Mononuclear cell (primary cell): ENCODE measurements at regions not wholly inside any gene's neighbourhood (a gene's known extent, or its start where the extent isn't known, plus 50 kb on each side); places are given as distances from the start of the nearest gene placed in this dataset.

Source experiments
- H3K27me3 ChIP-seq: 2 replicates; pipeline ENCODE4 v1.6.0; 2011; ENCODE audit warnings: low read length, control low read depth; ENCODE audit not compliant: insufficient read depth
- H3K4me1 ChIP-seq: 2 replicates; pipeline ENCODE4 v1.5.1; 2011; ENCODE audit warnings: mild to moderate bottlenecking, low read length, control low read depth; ENCODE audit not compliant: insufficient read depth
- H3K4me3 ChIP-seq: 2 replicates; pipeline ENCODE4 v1.5.1; 2011; ENCODE audit warnings: mild to moderate bottlenecking, low read length, moderate library complexity
- H3K9me3 ChIP-seq: 2 replicates; pipeline ENCODE4 v1.5.1; 2011; ENCODE audit warnings: low read depth, mild to moderate bottlenecking, control low read depth, low read length

GRCh38 chr9:99349870-99350269, 127.8 kb downstream of the SEC61B start:
- Histone ChIP-seq H3K4me1 (no peaks in the 10 kb centered on the region), H3K9me3 (no peaks in the 10 kb centered on the region), H3K4me3 (no peak overlapping the region), H3K27me3 (no peaks in the 10 kb centered on the region)

- H3K27me3 ChIP-seq: no peaks in the 10 kb centered on the region
- no peaks in the 10 kb centered on the region for H3K9me3 ChIP-seq
- no peaks in the 10 kb centered on the region for H3K4me1 ChIP-seq
- no peak overlapping the region for H3K4me3 ChIP-seq
Observed at GRCh38 chr9:99350461-99350860, 128.4 kb downstream of the SEC61B start.

DNA sequence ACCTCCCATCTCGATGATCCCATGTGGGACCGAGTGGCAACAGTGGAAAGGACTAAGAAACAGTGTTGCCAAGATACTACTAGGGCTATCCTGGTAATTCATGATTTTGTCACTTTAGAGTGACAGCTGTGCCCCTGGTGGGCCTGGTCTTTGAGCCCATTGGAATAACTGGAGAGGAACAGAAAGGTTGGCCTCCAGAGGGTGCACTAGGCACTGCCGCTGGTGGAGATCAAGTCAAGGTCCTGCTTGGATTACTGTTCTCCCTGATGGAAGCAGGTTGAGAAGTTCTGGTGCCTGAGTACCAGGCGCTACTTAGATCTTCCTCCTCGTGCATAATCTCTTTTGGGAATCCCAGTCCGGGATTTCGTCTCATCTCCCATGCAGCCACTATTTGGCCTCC, 129.6 kb downstream of the SEC61B start:
- Histone ChIP-seq H3K27me3 (no peaks in the 10 kb centered on the region), H3K4me3 (no peak overlapping the region), H3K4me1 (no peaks in the 10 kb centered on the region), H3K9me3 (no peaks in the 10 kb centered on the region)

- no peaks in the 10 kb centered on the region for H3K27me3 ChIP-seq
- no peaks in the 10 kb centered on the region for H3K4me1 ChIP-seq
- no peaks in the 10 kb centered on the region for H3K9me3 ChIP-seq
- no peak overlapping the region for H3K4me3 ChIP-seq
Observed at GRCh38 chr9:99352826-99353225, 130.7 kb downstream of the SEC61B start.

GRCh38 chr9:99353408-99353807, 131.3 kb downstream of the SEC61B start:
- no peak overlapping the region for H3K4me3 ChIP-seq
- H3K9me3 ChIP-seq: no peaks in the 10 kb centered on the region
- no peaks in the 10 kb centered on the region for H3K27me3 ChIP-seq
- H3K4me1 ChIP-seq: no peaks in the 10 kb centered on the region

GRCh38 chr9:99354104-99354503, 132.0 kb downstream of the SEC61B start:
- H3K9me3 ChIP-seq: no peaks in the 10 kb centered on the region
- H3K4me1 ChIP-seq: no peaks in the 10 kb centered on the region
- H3K4me3 ChIP-seq: no peak overlapping the region
- H3K27me3 ChIP-seq: no peaks in the 10 kb centered on the region

DNA sequence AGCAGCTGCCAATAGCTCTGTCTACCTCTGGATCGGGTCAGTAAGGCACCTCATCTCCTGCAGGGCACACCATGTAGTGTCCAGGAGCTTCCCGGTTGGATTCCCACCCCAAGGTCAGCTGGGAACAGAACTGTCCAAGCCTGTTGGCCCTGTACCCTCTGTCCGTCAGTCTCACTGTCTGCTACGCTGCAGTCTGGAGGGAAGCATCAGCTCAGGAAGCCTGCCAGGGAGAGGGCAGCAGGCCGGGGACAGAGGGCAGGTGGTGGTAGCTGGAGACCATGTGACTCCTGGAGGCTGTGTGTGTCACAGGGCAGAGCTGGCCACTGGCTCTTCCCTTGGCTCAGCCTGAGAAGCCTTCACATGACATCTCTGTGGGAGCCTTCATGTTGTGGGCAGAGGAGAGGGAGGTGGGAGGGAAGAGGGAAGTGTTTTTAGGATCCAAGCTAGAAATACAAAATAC, 134.5 kb downstream of the SEC61B start:
- H3K4me1 ChIP-seq: no peaks in the 10 kb centered on the region
- H3K27me3 ChIP-seq: no peaks in the 10 kb centered on the region
- no peaks in the 10 kb centered on the region for H3K9me3 ChIP-seq
- no peak overlapping the region for H3K4me3 ChIP-seq

- no peaks in the 10 kb centered on the region for H3K9me3 ChIP-seq
- H3K27me3 ChIP-seq: no peaks in the 10 kb centered on the region
- H3K4me3 ChIP-seq: no peak overlapping the region
- H3K4me1 ChIP-seq: no peaks in the 10 kb centered on the region
Observed at GRCh38 chr9:99357575-99357974, 135.5 kb downstream of the SEC61B start.

DNA sequence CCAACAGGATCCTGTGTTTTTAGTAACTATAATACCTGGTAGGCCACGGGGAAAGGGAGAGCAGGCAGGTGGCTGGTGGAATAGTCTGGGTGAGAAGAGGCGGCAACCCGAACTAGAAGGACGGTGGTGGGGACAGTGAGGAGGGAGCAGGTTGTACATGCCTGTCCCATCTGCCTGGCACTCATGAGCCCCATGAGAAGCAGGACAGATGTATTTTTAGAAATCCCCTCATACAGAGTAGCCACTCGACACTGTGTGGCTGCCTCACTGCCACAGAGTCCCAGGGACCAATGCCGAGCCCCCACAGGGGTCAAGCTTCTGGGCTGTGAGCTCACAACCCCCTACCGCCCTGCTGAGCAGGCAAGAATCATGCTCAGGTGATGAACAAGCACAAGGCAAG, 136.6 kb downstream of the SEC61B start:
- Histone ChIP-seq H3K9me3 (no peaks in the 10 kb centered on the region), H3K27me3 (no peaks in the 10 kb centered on the region), H3K4me1 (no peaks in the 10 kb centered on the region), H3K4me3 (no peak overlapping the region)

GRCh38 chr9:99359336-99359735, 137.3 kb downstream of the SEC61B start:
- H3K27me3 ChIP-seq: no peaks in the 10 kb centered on the region
- H3K4me1 ChIP-seq: no peaks in the 10 kb centered on the region
- no peak overlapping the region for H3K4me3 ChIP-seq
- no peaks in the 10 kb centered on the region for H3K9me3 ChIP-seq

DNA sequence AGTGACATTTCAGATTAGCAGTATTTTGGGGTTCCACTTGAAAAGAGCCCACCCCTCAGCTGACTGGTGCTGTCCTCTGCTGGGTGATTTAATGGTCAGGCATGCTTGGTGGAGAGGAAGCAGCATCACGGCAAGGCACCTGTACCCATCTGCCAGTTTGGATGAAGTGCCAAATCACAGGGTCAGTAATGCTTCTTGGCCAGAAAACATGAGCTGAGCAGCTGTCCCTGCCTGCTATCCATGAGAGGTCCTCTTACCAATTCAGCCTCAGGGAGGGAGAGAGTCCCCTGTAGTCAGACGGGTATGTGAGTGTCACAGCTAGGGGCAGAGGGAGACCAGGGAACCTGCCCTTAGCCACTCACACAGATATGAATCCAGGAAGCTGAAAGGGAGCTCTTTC, 137.9 kb downstream of the SEC61B start:
- no peaks in the 10 kb centered on the region for H3K27me3 ChIP-seq
- no peak overlapping the region for H3K4me3 ChIP-seq
- H3K4me1 ChIP-seq: no peaks in the 10 kb centered on the region
- no peaks in the 10 kb centered on the region for H3K9me3 ChIP-seq

DNA sequence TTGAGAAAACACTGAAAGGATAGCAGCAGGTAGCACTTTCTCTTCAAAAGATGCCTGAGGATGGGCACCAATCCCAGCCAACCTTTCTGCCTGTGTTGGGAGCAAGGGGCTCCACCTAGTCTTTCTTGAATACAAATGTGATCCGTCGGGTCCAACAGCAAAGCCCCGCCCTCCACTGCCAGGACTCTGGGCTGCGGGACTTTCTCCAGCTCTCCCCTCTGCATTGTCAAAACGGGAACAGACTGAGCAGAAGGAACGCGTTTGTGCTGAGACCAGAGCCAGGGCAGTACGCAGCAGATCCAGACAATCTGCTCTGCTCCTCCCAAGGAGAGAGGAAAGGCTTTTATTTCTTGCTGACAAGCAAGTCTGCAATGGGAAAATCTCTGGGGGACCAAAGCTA, 139.7 kb downstream of the SEC61B start:
- Histone ChIP-seq H3K4me1 (no peaks in the 10 kb centered on the region), H3K4me3 (no peak overlapping the region), H3K9me3 (no peaks in the 10 kb centered on the region), H3K27me3 (no peaks in the 10 kb centered on the region)

GRCh38 chr9:99362321-99362720, 140.2 kb downstream of the SEC61B start:
- no peaks in the 10 kb centered on the region for H3K27me3 ChIP-seq
- no peaks in the 10 kb centered on the region for H3K9me3 ChIP-seq
- H3K4me1 ChIP-seq: no peaks in the 10 kb centered on the region
- no peak overlapping the region for H3K4me3 ChIP-seq

DNA sequence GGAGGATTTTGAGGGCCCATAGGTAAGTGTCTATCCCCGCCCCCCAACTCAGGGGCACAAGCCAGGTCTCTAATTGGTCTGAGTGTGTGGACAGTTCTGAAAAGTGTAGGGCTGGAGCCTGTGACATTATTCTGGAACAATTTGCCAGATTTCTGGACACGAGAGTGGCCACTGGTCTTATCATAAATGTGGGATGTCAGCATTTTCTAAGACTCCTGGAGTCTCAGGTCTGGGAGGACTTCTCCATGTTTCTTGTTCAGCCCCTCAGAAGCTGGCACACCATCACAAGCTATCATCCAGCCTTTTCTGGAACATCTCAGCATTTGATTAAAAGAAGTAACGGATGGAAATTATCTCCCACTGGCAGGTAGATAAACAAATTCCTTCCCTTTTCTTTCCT, 141.4 kb downstream of the SEC61B start:
- H3K27me3 ChIP-seq: no peaks in the 10 kb centered on the region
- H3K4me1 ChIP-seq: peaks cover 6% of the 10 kb centered on the region
- H3K4me3 ChIP-seq: no peak overlapping the region
- H3K9me3 ChIP-seq: no peaks in the 10 kb centered on the region

DNA sequence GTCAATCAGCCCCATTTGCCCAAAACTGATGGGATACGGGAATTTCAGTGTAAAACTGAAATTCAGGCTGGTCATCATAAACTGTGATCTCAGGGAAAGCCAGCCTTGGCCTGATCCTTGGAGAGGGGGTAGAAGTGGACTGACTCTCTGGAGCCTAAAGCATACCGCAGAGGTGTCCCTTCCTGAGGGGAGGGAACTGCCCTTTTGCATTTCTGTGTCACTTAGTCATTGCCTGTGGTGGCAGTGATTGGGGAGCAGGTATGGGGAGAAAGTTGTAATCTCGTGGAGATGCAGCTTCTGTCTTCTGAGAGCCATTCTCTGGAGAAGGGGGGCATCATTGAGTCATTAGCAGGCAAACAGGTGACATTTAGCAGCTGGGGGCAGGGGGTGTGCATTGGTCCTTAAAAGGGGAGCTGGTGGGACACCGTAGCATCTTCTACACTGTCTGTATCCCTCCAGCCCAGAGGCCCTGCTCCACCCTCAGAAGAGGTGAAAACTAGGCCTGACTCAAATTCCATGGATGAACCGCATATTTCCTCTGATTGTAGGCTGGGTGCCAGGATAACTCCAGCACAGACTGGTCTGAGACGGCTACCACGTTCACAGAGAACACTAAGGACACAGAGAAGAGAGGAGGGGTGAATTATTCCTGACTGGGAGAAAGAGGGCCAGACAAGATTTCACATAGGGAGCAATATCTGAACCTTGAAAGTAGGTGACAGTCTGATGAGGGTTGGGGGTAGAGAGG, 143.3 kb downstream of the SEC61B start:
- no peak overlapping the region for H3K4me3 ChIP-seq
- no peaks in the 10 kb centered on the region for H3K9me3 ChIP-seq
- H3K27me3 ChIP-seq: no peaks in the 10 kb centered on the region
- peaks cover 9% of the 10 kb centered on the region for H3K4me1 ChIP-seq

GRCh38 chr9:99366183-99366582, 144.1 kb downstream of the SEC61B start:
- Histone ChIP-seq H3K9me3 (no peaks in the 10 kb centered on the region), H3K4me3 (no peak overlapping the region), H3K27me3 (no peaks in the 10 kb centered on the region), H3K4me1 (peaks cover 9% of the 10 kb centered on the region)
